IMR-90 (cell line): ENCODE measurements at regions not wholly inside any gene's neighbourhood (a gene's known extent, or its start where the extent isn't known, plus 50 kb on each side); places are given as distances from the start of the nearest gene placed in this dataset.

Source experiments
- ATAC-seq: fragments of 200-7000 bp; cut with Tn5 transposase; 2 replicates; pipeline ENCODE4 v1.9.1; 2020; ENCODE audit warnings: low read depth, mild to moderate bottlenecking, moderate library complexity
- BruUV-seq: library from RNA; stranded (reverse); fragments of 400-500 nt; replicated peaks from 2 replicates; lab custom pipeline; 2021; lab: Mats Ljungman, UMichigan
- CTCF ChIA-PET: fragments of 300-600 bp; formaldehyde crosslinking; extraction: SDS; loops from one replicate; lab custom pipeline; 2021; ENCODE audit warnings: antibody characterized with exemption; lab: Yijun Ruan, JAX
- POLR2A ChIA-PET: fragments of 300-600 bp; sonication (Branson Sonifier 250); formaldehyde crosslinking; loops from one replicate; lab custom pipeline; 2022; ENCODE audit warnings: antibody characterized with exemption; ENCODE audit not compliant: unreplicated experiment; lab: Charles Lee
- DNase-seq: peaks from one replicate; pipeline ENCODE4 v3.0.0; 2013
- H2AFZ ChIP-seq: replicated peaks from 2 replicates; pipeline ENCODE3; 2013; ENCODE audit warnings: low read length, mild to moderate bottlenecking; ENCODE audit not compliant: poor library complexity
- H2AK5ac ChIP-seq: 2 replicates; pipeline ENCODE4 v1.6.1; 2013; ENCODE audit warnings: low read depth, low read length, inconsistent platforms
- H2AK9ac ChIP-seq: replicated peaks from 2 replicates; pipeline ENCODE3; 2013; ENCODE audit warnings: mild to moderate bottlenecking, low read depth, low read length, moderate library complexity; ENCODE audit not compliant: poor library complexity
- H2BK120ac ChIP-seq: 2 replicates; pipeline ENCODE4 v1.6.1; 2013; ENCODE audit warnings: low read depth, low read length, inconsistent platforms
- H2BK15ac ChIP-seq: 3 replicates; pipeline ENCODE4 v1.6.1; 2013; ENCODE audit warnings: low read depth, low read length, inconsistent platforms
- H2BK20ac ChIP-seq: 2 replicates; pipeline ENCODE4 v1.6.1; 2013; ENCODE audit warnings: low read depth, mild to moderate bottlenecking, inconsistent platforms, low read length, moderate library complexity
- H2BK5ac ChIP-seq: 2 replicates; pipeline ENCODE4 v1.6.1; 2013; ENCODE audit warnings: mild to moderate bottlenecking, low read depth, low read length, inconsistent platforms; ENCODE audit not compliant: poor library complexity, severe bottlenecking
- H3K14ac ChIP-seq: replicated peaks from 2 replicates; pipeline ENCODE4 v1.6.1; 2013; ENCODE audit warnings: low read depth, low read length, inconsistent platforms
- H3K18ac ChIP-seq: 2 replicates; pipeline ENCODE4 v1.6.1; 2013; ENCODE audit warnings: low read depth, low read length, control low read depth
- H3K23ac ChIP-seq: 2 replicates; pipeline ENCODE4 v1.6.1; 2013; ENCODE audit warnings: low read depth, low read length, inconsistent platforms
- H3K27ac ChIP-seq: 2 replicates; pipeline ENCODE4 v1.5.1; 2013; ENCODE audit warnings: mild to moderate bottlenecking, control low read depth, low read length; ENCODE audit not compliant: insufficient read depth
- H3K27me3 ChIP-seq: 2 replicates; pipeline ENCODE4 v1.6.1; 2013; ENCODE audit warnings: low read length; ENCODE audit not compliant: control insufficient read depth, insufficient read depth
- H3K36me3 ChIP-seq: 2 replicates; pipeline ENCODE4 v1.6.1; 2013; ENCODE audit warnings: low read length, mixed read lengths; ENCODE audit not compliant: control insufficient read depth, insufficient read depth
- H3K4ac ChIP-seq: 2 replicates; pipeline ENCODE4 v1.6.1; 2013; ENCODE audit warnings: low read depth, low read length, inconsistent platforms
- H3K4me1 ChIP-seq: 2 replicates; pipeline ENCODE4 v1.6.1; 2013; ENCODE audit warnings: low read length, mixed read lengths; ENCODE audit not compliant: control insufficient read depth, insufficient read depth
- H3K4me2 ChIP-seq: 2 replicates; pipeline ENCODE4 v1.6.1; 2013; ENCODE audit warnings: low read depth, mild to moderate bottlenecking, control low read depth, low read length, moderate library complexity
- H3K4me3 ChIP-seq: 2 replicates; pipeline ENCODE4 v1.5.1; 2013; ENCODE audit warnings: low read depth, mild to moderate bottlenecking, control low read depth, low read length, moderate library complexity; ENCODE audit not compliant: insufficient read depth
- H3K56ac ChIP-seq: 2 replicates; pipeline ENCODE4 v1.6.1; 2013; ENCODE audit warnings: low read length, inconsistent platforms; ENCODE audit not compliant: insufficient read depth; ENCODE audit errors: extremely low read depth
- H3K79me1 ChIP-seq, 2 experiments: 2 replicates each; pipeline ENCODE4 v1.6.1; 2013; ENCODE audit warnings: low read length in 2 of 2, inconsistent platforms in 1 of 2, low read depth in 1 of 2
- H3K9ac ChIP-seq: 2 replicates; pipeline ENCODE4 v1.6.1; 2013; ENCODE audit warnings: low read depth, low read length, control low read depth
- H3K9me1 ChIP-seq: 2 replicates; pipeline ENCODE4 v1.6.1; 2013; ENCODE audit warnings: low read length, inconsistent platforms; ENCODE audit not compliant: insufficient read depth
- H3K9me3 ChIP-seq: 2 replicates; pipeline ENCODE4 v1.6.1; 2013; ENCODE audit warnings: low read length; ENCODE audit not compliant: control insufficient read depth, insufficient read depth
- H4K20me1 ChIP-seq: 2 replicates; pipeline ENCODE4 v1.6.1; 2013; ENCODE audit warnings: low read length, inconsistent platforms; ENCODE audit not compliant: insufficient read depth
- H4K5ac ChIP-seq: 2 replicates; pipeline ENCODE4 v1.6.1; 2013; ENCODE audit warnings: mild to moderate bottlenecking, low read depth, low read length, control low read depth
- H4K8ac ChIP-seq, 2 experiments: 2 replicates each; pipeline ENCODE4 v1.6.1; 2013; ENCODE audit warnings: low read depth in 2 of 2, low read length in 2 of 2, control low read depth in 1 of 2, inconsistent platforms in 1 of 2
- H4K91ac ChIP-seq: 2 replicates; pipeline ENCODE4 v1.6.1; 2013; ENCODE audit warnings: low read depth, low read length, inconsistent platforms; ENCODE audit not compliant: insufficient read depth
- CEBPB ChIP-seq: IDR thresholded peaks from 2 replicates; pipeline ENCODE4 v1.6.1; 2012; ENCODE audit warnings: low read depth, low read length, improper control_type of control experiment
- CHD1 ChIP-seq: IDR thresholded peaks from 2 replicates; pipeline ENCODE4 v1.6.1; 2012; ENCODE audit warnings: low read depth, low read length, improper control_type of control experiment
- FOS ChIP-seq: fragments of 150-350 bp; IDR thresholded peaks from 2 replicates; pipeline ENCODE4 v1.6.1; 2016; ENCODE audit warnings: low read depth, low read length
- MAFK ChIP-seq: IDR thresholded peaks from 2 replicates; pipeline ENCODE4 v1.6.1; 2012; ENCODE audit warnings: low read depth, low read length, improper control_type of control experiment
- MXI1 ChIP-seq: IDR thresholded peaks from 2 replicates; pipeline ENCODE4 v1.6.1; 2012; ENCODE audit warnings: low read depth, mild to moderate bottlenecking, low read length, moderate library complexity, borderline replicate concordance
- NFE2L2 ChIP-seq: fragments of 150-350 bp; IDR thresholded peaks from 2 replicates; pipeline ENCODE4 v1.6.1; 2016; ENCODE audit warnings: low read depth, mild to moderate bottlenecking, low read length
- POLR2A ChIP-seq: IDR thresholded peaks from 2 replicates; pipeline ENCODE4 v1.6.1; 2012; ENCODE audit warnings: mild to moderate bottlenecking, low read depth, low read length
- RAD21 ChIP-seq: IDR thresholded peaks from 2 replicates; pipeline ENCODE4 v1.6.1; 2012; ENCODE audit warnings: low read length, improper control_type of control experiment
- RCOR1 ChIP-seq: IDR thresholded peaks from 2 replicates; pipeline ENCODE4 v1.6.1; 2012; ENCODE audit warnings: mild to moderate bottlenecking, low read length, improper control_type of control experiment; ENCODE audit not compliant: insufficient replicate concordance
- SMC3 ChIP-seq: fragments of 150-350 bp; IDR thresholded peaks from 2 replicates; pipeline ENCODE4 v1.6.1; 2016; ENCODE audit warnings: low read depth, mild to moderate bottlenecking, antibody characterized with exemption, low read length, moderate library complexity
- WGBS, 2 experiments: methylation state at CpG; one replicate each; pipeline versions ENCODE4 v1.1.5 to v1.1.7; 2013; ENCODE audit warnings: missing lambda C conversion rate in 2 of 2; ENCODE audit not compliant: insufficient read length in 1 of 2; ENCODE audit errors: extremely low coverage in 2 of 2; 5-methylcytosine and 5-hydroxymethylcytosine counted together
- dilution Hi-C: fragments of 300-500 bp; cut with HindIII; formaldehyde crosslinking; loops from one replicate; pipeline ENCODE4 v1.14.3; 2018; ENCODE audit warnings: low sequenced_read_pairs; ENCODE audit not compliant: unreplicated experiment
- in situ Hi-C: fragments of 300-500 bp; cut with MboI; formaldehyde crosslinking; loops from 3 replicates; pipeline ENCODE4 v1.14.3; 2019; ENCODE audit warnings: low sequenced_read_pairs, inconsistent platforms, mixed read lengths
- intact Hi-C: fragments of 100-400 bp; cut with micrococcal nuclease; formaldehyde crosslinking; loops from 2 replicates; pipeline ENCODE4 v1.10.0; 2022
- TF ChIP-seq, protein P1 (sequence below): fragments of 150-350 bp; IDR thresholded peaks from 2 replicates; pipeline ENCODE4 v1.6.1; 2016; ENCODE audit warnings: low read depth, mild to moderate bottlenecking, low read length, moderate library complexity, borderline replicate concordance
- TF ChIP-seq, protein P2 (sequence below): conservative IDR thresholded peaks from 2 replicates; pipeline ENCODE4 v1.5.1; 2012; ENCODE audit warnings: mild to moderate bottlenecking, low read depth, low read length, improper control_type of control experiment

DNA sequence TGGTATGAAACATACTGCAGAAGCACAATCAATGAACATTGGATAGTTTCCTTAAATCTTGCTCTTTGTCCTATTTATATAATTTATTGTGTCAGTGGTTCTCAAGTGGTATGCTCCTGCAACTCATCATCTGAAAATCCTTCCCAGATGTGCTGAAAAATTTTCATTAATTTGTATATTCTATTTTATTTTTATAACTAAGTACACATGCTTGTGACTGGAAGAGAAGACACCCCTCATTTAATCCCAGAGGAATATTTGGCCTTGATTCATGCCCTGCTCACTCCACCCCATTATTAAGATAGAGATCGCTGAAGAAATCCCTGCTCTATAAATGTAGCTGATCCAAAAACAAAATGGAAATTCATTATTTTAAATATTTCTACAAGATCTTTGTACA is 870.5 kb upstream of the CXADR start:
- Histone ChIP-seq H3K14ac (no peak overlapping the region), H4K20me1 (no peaks in the 10 kb centered on the region), H3K27me3 (no peaks in the 10 kb centered on the region), H3K4ac (no peak overlapping the region), H2AK9ac (no peak overlapping the region), H3K36me3 (no peaks in the 10 kb centered on the region), H3K79me1 (no peaks in the 10 kb centered on the region), H2BK120ac (no peak overlapping the region), H3K9ac (no peak overlapping the region), H3K4me2 (no peak overlapping the region), H4K8ac (no peak overlapping the region), H4K5ac (no peak overlapping the region), H2AK5ac (no peak overlapping the region), H3K4me3 (no peak overlapping the region), H3K56ac (no peak overlapping the region), H2BK20ac (no peak overlapping the region), H3K9me3 (no peaks in the 10 kb centered on the region), H3K23ac (no peak overlapping the region), H3K27ac (no peak overlapping the region), H3K9me1 (no peaks in the 10 kb centered on the region), H4K91ac (no peak overlapping the region), H3K18ac (no peak overlapping the region), H3K4me1 (no peaks in the 10 kb centered on the region), H2AFZ (no peak overlapping the region), H2BK15ac (no peak overlapping the region), H2BK5ac (no peak overlapping the region)
- ChIA-PET CTCF (no interaction called here), POLR2A (no interaction called here)
- WGBS, 2 experiments = no CpG with 5 or more reads among the region's 1 CpG
- no TSS peak for BruUV-seq
- no peak for DNase-seq
- in situ Hi-C loops (no loop called here), dilution Hi-C loops (no loop called here), intact Hi-C loops (no loop called here)
- no peak for ATAC-seq
- TF ChIP-seq SMC3 = no peak
- TF ChIP-seq POLR2A = no peak
- no peak for TF ChIP-seq MXI1
- no peak for TF ChIP-seq NFE2L2
- no peak for TF ChIP-seq CHD1
- TF ChIP-seq, protein P1, sequence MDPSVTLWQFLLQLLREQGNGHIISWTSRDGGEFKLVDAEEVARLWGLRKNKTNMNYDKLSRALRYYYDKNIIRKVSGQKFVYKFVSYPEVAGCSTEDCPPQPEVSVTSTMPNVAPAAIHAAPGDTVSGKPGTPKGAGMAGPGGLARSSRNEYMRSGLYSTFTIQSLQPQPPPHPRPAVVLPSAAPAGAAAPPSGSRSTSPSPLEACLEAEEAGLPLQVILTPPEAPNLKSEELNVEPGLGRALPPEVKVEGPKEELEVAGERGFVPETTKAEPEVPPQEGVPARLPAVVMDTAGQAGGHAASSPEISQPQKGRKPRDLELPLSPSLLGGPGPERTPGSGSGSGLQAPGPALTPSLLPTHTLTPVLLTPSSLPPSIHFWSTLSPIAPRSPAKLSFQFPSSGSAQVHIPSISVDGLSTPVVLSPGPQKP = no peak
- TF ChIP-seq FOS = no peak
- TF ChIP-seq, protein P2, sequence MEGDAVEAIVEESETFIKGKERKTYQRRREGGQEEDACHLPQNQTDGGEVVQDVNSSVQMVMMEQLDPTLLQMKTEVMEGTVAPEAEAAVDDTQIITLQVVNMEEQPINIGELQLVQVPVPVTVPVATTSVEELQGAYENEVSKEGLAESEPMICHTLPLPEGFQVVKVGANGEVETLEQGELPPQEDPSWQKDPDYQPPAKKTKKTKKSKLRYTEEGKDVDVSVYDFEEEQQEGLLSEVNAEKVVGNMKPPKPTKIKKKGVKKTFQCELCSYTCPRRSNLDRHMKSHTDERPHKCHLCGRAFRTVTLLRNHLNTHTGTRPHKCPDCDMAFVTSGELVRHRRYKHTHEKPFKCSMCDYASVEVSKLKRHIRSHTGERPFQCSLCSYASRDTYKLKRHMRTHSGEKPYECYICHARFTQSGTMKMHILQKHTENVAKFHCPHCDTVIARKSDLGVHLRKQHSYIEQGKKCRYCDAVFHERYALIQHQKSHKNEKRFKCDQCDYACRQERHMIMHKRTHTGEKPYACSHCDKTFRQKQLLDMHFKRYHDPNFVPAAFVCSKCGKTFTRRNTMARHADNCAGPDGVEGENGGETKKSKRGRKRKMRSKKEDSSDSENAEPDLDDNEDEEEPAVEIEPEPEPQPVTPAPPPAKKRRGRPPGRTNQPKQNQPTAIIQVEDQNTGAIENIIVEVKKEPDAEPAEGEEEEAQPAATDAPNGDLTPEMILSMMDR = no peak
- TF ChIP-seq CEBPB = no peak
- TF ChIP-seq RCOR1 = no peak
- TF ChIP-seq RAD21 = no peak
- no peak for TF ChIP-seq MAFK
